ENCODE measurements at regions not wholly inside any gene's neighbourhood (a gene's known extent, or its start where the extent isn't known, plus 50 kb on each side); places are given as distances from the start of the nearest gene placed in this dataset.
"Not testable (repeated sequence)": the region's sequence is repeated elsewhere in the genome, so short reads cannot be mapped to it uniquely, and the experiment has no call there.

DNA sequence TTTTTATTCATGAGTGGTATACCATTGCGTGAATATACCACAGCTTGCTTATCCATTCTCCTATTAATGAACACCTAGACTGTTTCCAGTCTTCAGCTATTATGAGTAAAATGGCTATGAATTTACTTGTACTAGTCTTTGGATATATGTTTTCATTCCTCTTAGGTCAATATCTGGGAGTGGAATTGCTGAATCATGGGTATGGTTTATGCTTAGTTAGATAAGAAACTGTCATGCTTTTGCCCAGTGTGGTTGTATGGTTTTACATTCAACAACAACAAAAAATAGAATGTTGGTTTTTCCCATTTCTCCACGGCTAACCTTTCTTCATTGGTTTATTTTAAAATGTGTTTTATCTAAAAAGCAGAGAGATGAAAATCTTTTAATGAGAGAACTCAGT, 308.3 kb downstream of the PHF14 start:
- H3K27ac ChIP-seq (ENCODE audit: low read depth, low read length), result no peak overlapping the region
- no peak overlapping the region for H3K4me3 ChIP-seq (ENCODE audit: low read depth in 1 of 5, low read length in 5 of 5)
- no peaks in the 10 kb centered on the region for H3K4me1 ChIP-seq (ENCODE audit: control insufficient read depth in 5 of 5, insufficient read depth in 5 of 5, low read length in 5 of 5)
- no peaks in the 10 kb centered on the region for H3K9me3 ChIP-seq (ENCODE audit: control insufficient read depth in 5 of 5, low read length in 5 of 5)
- no peaks in the 10 kb centered on the region for H3K27me3 ChIP-seq (ENCODE audit: control insufficient read depth in 5 of 5, insufficient read depth in 4 of 5, low read length in 5 of 5)
- H3K36me3 ChIP-seq (ENCODE audit: control insufficient read depth in 5 of 5, insufficient read depth in 5 of 5, low read length in 5 of 5), result no peaks in the 10 kb centered on the region
- H3K9ac ChIP-seq (ENCODE audit: low read length in 5 of 5), result no peak overlapping the region

DNA sequence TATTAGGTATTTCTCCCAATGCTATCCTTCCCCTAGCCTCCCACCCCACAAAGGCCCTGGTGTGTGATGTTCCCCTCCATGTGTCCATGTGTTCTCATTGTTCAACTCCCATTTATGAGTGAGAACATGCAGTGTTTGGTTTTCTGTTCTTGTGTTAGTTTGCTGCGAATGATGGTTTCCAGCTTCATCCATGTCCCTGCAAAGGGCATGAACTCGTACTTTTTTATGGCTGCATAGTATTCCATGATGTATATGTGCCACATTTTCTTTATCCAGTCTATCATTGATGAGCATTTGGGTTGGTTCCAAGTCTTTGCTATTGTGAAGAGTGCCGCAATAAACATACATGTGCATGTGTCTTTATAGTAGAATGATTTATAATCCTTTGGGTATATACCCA, 309.9 kb downstream of the PHF14 start:
- H3K36me3 ChIP-seq (ENCODE audit: control insufficient read depth in 5 of 5, insufficient read depth in 5 of 5, low read length in 5 of 5); H3K9me3 ChIP-seq (ENCODE audit: control insufficient read depth in 5 of 5, low read length in 5 of 5); H3K27me3 ChIP-seq (ENCODE audit: control insufficient read depth in 5 of 5, insufficient read depth in 4 of 5, low read length in 5 of 5); H3K9ac ChIP-seq (ENCODE audit: low read length in 5 of 5); H3K4me1 ChIP-seq (ENCODE audit: control insufficient read depth in 5 of 5, insufficient read depth in 5 of 5, low read length in 5 of 5); H3K4me3 ChIP-seq (ENCODE audit: low read depth in 1 of 5, low read length in 5 of 5); H3K27ac ChIP-seq (ENCODE audit: low read depth, low read length): not testable (repeated sequence)

GRCh38 chr7:11290863-11291262, 317.2 kb downstream of the PHF14 start:
- H3K9me3 ChIP-seq (ENCODE audit: control insufficient read depth in 5 of 5, low read length in 5 of 5), result no peaks in the 10 kb centered on the region
- no peak overlapping the region for H3K4me3 ChIP-seq (ENCODE audit: low read depth in 1 of 5, low read length in 5 of 5)
- no peak overlapping the region for H3K9ac ChIP-seq (ENCODE audit: low read length in 5 of 5)
- no peaks in the 10 kb centered on the region for H3K36me3 ChIP-seq (ENCODE audit: control insufficient read depth in 5 of 5, insufficient read depth in 5 of 5, low read length in 5 of 5)
- H3K27ac ChIP-seq (ENCODE audit: low read depth, low read length), result no peak overlapping the region
- H3K4me1 ChIP-seq (ENCODE audit: control insufficient read depth in 5 of 5, insufficient read depth in 5 of 5, low read length in 5 of 5), result peaks cover 0 to 3% (median 0%) of the 10 kb centered on the region in 5 donors
- H3K27me3 ChIP-seq (ENCODE audit: control insufficient read depth in 5 of 5, insufficient read depth in 4 of 5, low read length in 5 of 5), result no peaks in the 10 kb centered on the region

GRCh38 chr7:11294218-11294617, 320.5 kb downstream of the PHF14 start:
- Histone ChIP-seq H3K4me3 (ENCODE audit: low read depth in 1 of 5, low read length in 5 of 5) (no peak overlapping the region), H3K27ac (ENCODE audit: low read depth, low read length) (no peak overlapping the region), H3K36me3 (ENCODE audit: control insufficient read depth in 5 of 5, insufficient read depth in 5 of 5, low read length in 5 of 5) (no peaks in the 10 kb centered on the region), H3K9ac (ENCODE audit: low read length in 5 of 5) (no peak overlapping the region), H3K27me3 (ENCODE audit: control insufficient read depth in 5 of 5, insufficient read depth in 4 of 5, low read length in 5 of 5) (no peaks in the 10 kb centered on the region), H3K4me1 (ENCODE audit: control insufficient read depth in 5 of 5, insufficient read depth in 5 of 5, low read length in 5 of 5) (peaks cover 0 to 3% (median 0%) of the 10 kb centered on the region in 5 donors), H3K9me3 (ENCODE audit: control insufficient read depth in 5 of 5, low read length in 5 of 5) (no peaks in the 10 kb centered on the region)

- no peak overlapping the region for H3K27ac ChIP-seq (ENCODE audit: low read depth, low read length)
- H3K9me3 ChIP-seq (ENCODE audit: control insufficient read depth in 5 of 5, low read length in 5 of 5), result no peaks in the 10 kb centered on the region
- peaks cover 0 to 3% (median 0%) of the 10 kb centered on the region in 5 donors for H3K4me1 ChIP-seq (ENCODE audit: control insufficient read depth in 5 of 5, insufficient read depth in 5 of 5, low read length in 5 of 5)
Observed at GRCh38 chr7:11294965-11295364, 321.3 kb downstream of the PHF14 start.

GRCh38 chr7:11297126-11297625, 323.5 kb downstream of the PHF14 start:
- no peaks in the 10 kb centered on the region for H3K9me3 ChIP-seq (ENCODE audit: control insufficient read depth in 5 of 5, low read length in 5 of 5)
- no peak overlapping the region for H3K4me3 ChIP-seq (ENCODE audit: low read depth in 1 of 5, low read length in 5 of 5)
- no peaks in the 10 kb centered on the region for H3K36me3 ChIP-seq (ENCODE audit: control insufficient read depth in 5 of 5, insufficient read depth in 5 of 5, low read length in 5 of 5)
- no peak overlapping the region for H3K27ac ChIP-seq (ENCODE audit: low read depth, low read length)
- no peaks in the 10 kb centered on the region for H3K27me3 ChIP-seq (ENCODE audit: control insufficient read depth in 5 of 5, insufficient read depth in 4 of 5, low read length in 5 of 5)
- H3K4me1 ChIP-seq (ENCODE audit: control insufficient read depth in 5 of 5, insufficient read depth in 5 of 5, low read length in 5 of 5), result peaks cover 0 to 3% (median 0%) of the 10 kb centered on the region in 5 donors
- H3K9ac ChIP-seq (ENCODE audit: low read length in 5 of 5), result no peak overlapping the region

More at GRCh38 chr7:11294965-11295364, 321.3 kb downstream of the PHF14 start:
- H3K36me3 ChIP-seq (ENCODE audit: control insufficient read depth in 5 of 5, insufficient read depth in 5 of 5, low read length in 5 of 5), result no peaks in the 10 kb centered on the region
- H3K27me3 ChIP-seq (ENCODE audit: control insufficient read depth in 5 of 5, insufficient read depth in 4 of 5, low read length in 5 of 5), result no peaks in the 10 kb centered on the region
- H3K9ac ChIP-seq (ENCODE audit: low read length in 5 of 5), result no peak overlapping the region
- no peak overlapping the region for H3K4me3 ChIP-seq (ENCODE audit: low read depth in 1 of 5, low read length in 5 of 5)

- Histone ChIP-seq H3K9ac (ENCODE audit: low read length in 5 of 5) (no peak overlapping the region), H3K9me3 (ENCODE audit: control insufficient read depth in 5 of 5, low read length in 5 of 5) (peaks cover 0 to 2% (median 0%) of the 10 kb centered on the region in 5 donors), H3K4me3 (ENCODE audit: low read depth in 1 of 5, low read length in 5 of 5) (no peak overlapping the region), H3K27ac (ENCODE audit: low read depth, low read length) (no peak overlapping the region), H3K27me3 (ENCODE audit: control insufficient read depth in 5 of 5, insufficient read depth in 4 of 5, low read length in 5 of 5) (no peaks in the 10 kb centered on the region), H3K4me1 (ENCODE audit: control insufficient read depth in 5 of 5, insufficient read depth in 5 of 5, low read length in 5 of 5) (peaks cover 0 to 3% (median 0%) of the 10 kb centered on the region in 5 donors), H3K36me3 (ENCODE audit: control insufficient read depth in 5 of 5, insufficient read depth in 5 of 5, low read length in 5 of 5) (no peaks in the 10 kb centered on the region)
Observed at GRCh38 chr7:11297764-11298163, 324.1 kb downstream of the PHF14 start.

GRCh38 chr7:11298220-11298619, 324.5 kb downstream of the PHF14 start:
- Histone ChIP-seq H3K27ac (ENCODE audit: low read depth, low read length) (no peak overlapping the region), H3K4me3 (ENCODE audit: low read depth in 1 of 5, low read length in 5 of 5) (no peak overlapping the region), H3K9me3 (ENCODE audit: control insufficient read depth in 5 of 5, low read length in 5 of 5) (peaks cover 0 to 3% (median 0%) of the 10 kb centered on the region in 5 donors), H3K36me3 (ENCODE audit: control insufficient read depth in 5 of 5, insufficient read depth in 5 of 5, low read length in 5 of 5) (no peaks in the 10 kb centered on the region), H3K9ac (ENCODE audit: low read length in 5 of 5) (no peak overlapping the region), H3K4me1 (ENCODE audit: control insufficient read depth in 5 of 5, insufficient read depth in 5 of 5, low read length in 5 of 5) (peaks cover 0 to 3% (median 0%) of the 10 kb centered on the region in 5 donors), H3K27me3 (ENCODE audit: control insufficient read depth in 5 of 5, insufficient read depth in 4 of 5, low read length in 5 of 5) (no peaks in the 10 kb centered on the region)

- Histone ChIP-seq H3K27me3 (ENCODE audit: control insufficient read depth in 5 of 5, insufficient read depth in 4 of 5, low read length in 5 of 5) (no peaks in the 10 kb centered on the region), H3K4me1 (ENCODE audit: control insufficient read depth in 5 of 5, insufficient read depth in 5 of 5, low read length in 5 of 5) (peaks cover 0 to 3% (median 0%) of the 10 kb centered on the region in 5 donors), H3K27ac (ENCODE audit: low read depth, low read length) (no peak overlapping the region), H3K4me3 (ENCODE audit: low read depth in 1 of 5, low read length in 5 of 5) (no peak overlapping the region), H3K9ac (ENCODE audit: low read length in 5 of 5) (no peak overlapping the region), H3K36me3 (ENCODE audit: control insufficient read depth in 5 of 5, insufficient read depth in 5 of 5, low read length in 5 of 5) (no peaks in the 10 kb centered on the region), H3K9me3 (ENCODE audit: control insufficient read depth in 5 of 5, low read length in 5 of 5) (peaks cover 0 to 3% (median 0%) of the 10 kb centered on the region in 5 donors)
Observed at GRCh38 chr7:11300241-11300640, 326.6 kb downstream of the PHF14 start.

DNA sequence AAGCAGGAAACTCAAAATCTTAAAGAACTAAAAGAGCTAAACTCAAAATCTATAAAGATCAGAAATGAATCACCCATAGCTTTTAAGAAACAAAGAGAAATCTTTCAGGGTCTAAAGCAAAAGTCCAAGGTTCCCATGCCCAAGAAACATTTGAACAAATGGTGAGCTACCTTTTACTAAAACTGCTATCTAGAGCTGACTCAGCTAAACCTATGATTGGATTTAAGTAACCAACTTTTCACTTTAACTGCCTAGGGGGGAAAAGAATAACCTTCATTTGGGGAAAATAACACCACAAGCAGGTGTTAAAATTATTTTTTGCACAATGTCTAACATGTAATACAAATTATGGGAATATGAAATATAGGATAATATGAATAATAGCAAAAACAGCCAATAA, 328.4 kb downstream of the PHF14 start:
- no peaks in the 10 kb centered on the region for H3K4me1 ChIP-seq (ENCODE audit: control insufficient read depth in 5 of 5, insufficient read depth in 5 of 5, low read length in 5 of 5)
- H3K27me3 ChIP-seq (ENCODE audit: control insufficient read depth in 5 of 5, insufficient read depth in 4 of 5, low read length in 5 of 5), result no peaks in the 10 kb centered on the region
- H3K9ac ChIP-seq (ENCODE audit: low read length in 5 of 5), result no peak overlapping the region
- H3K4me3 ChIP-seq (ENCODE audit: low read depth in 1 of 5, low read length in 5 of 5), result no peak overlapping the region
- no peaks in the 10 kb centered on the region for H3K36me3 ChIP-seq (ENCODE audit: control insufficient read depth in 5 of 5, insufficient read depth in 5 of 5, low read length in 5 of 5)
- H3K27ac ChIP-seq (ENCODE audit: low read depth, low read length), result no peak overlapping the region
- peaks cover 0 to 3% (median 0%) of the 10 kb centered on the region in 5 donors for H3K9me3 ChIP-seq (ENCODE audit: control insufficient read depth in 5 of 5, low read length in 5 of 5)

DNA sequence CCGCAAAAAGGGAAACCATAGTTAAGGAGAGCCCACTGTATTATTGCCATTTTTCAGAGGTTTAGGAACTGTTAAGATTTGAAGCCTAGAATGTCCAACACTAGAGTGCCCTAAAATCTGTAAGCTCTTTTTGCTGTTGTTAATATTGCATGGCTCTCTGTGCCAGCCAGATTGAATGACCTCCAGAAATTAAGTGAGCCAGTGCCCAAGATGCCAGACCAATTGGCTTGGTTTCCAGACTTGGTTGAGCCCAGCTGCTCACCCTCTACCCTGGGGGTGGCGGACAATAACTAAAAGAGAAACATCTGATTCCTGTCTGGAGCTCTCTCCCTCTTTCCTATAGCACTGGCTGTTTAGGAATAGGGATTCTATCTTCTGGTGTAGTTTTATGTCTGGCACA, 340.1 kb downstream of the PHF14 start:
- Histone ChIP-seq H3K9ac (ENCODE audit: low read length in 5 of 5) (no peak overlapping the region), H3K36me3 (ENCODE audit: control insufficient read depth in 5 of 5, insufficient read depth in 5 of 5, low read length in 5 of 5) (no peaks in the 10 kb centered on the region), H3K9me3 (ENCODE audit: control insufficient read depth in 5 of 5, low read length in 5 of 5) (no peaks in the 10 kb centered on the region), H3K27ac (ENCODE audit: low read depth, low read length) (no peak overlapping the region), H3K4me1 (ENCODE audit: control insufficient read depth in 5 of 5, insufficient read depth in 5 of 5, low read length in 5 of 5) (peaks cover 0 to 17% (median 4%) of the 10 kb centered on the region in 5 donors), H3K4me3 (ENCODE audit: low read depth in 1 of 5, low read length in 5 of 5) (no peak overlapping the region), H3K27me3 (ENCODE audit: control insufficient read depth in 5 of 5, insufficient read depth in 4 of 5, low read length in 5 of 5) (no peaks in the 10 kb centered on the region)

Measured in subcutaneous abdominal adipose tissue (tissue), 5 donors.